GM18498 (cell line): ENCODE measurements at regions not wholly inside any gene's neighbourhood (a gene's known extent, or its start where the extent isn't known, plus 50 kb on each side); places are given as distances from the start of the nearest gene placed in this dataset.
A peak's percentile ranks its signal among the peaks of the same experiment; 100 is the strongest.

ENCODE experiments used
- ATAC-seq: cut with Tn5 transposase; IDR thresholded peaks from one replicate; pipeline ENCODE4 v1.9.1; 2021; ENCODE audit warnings: mild to moderate bottlenecking, moderate library complexity; ENCODE audit not compliant: unreplicated experiment

DNA sequence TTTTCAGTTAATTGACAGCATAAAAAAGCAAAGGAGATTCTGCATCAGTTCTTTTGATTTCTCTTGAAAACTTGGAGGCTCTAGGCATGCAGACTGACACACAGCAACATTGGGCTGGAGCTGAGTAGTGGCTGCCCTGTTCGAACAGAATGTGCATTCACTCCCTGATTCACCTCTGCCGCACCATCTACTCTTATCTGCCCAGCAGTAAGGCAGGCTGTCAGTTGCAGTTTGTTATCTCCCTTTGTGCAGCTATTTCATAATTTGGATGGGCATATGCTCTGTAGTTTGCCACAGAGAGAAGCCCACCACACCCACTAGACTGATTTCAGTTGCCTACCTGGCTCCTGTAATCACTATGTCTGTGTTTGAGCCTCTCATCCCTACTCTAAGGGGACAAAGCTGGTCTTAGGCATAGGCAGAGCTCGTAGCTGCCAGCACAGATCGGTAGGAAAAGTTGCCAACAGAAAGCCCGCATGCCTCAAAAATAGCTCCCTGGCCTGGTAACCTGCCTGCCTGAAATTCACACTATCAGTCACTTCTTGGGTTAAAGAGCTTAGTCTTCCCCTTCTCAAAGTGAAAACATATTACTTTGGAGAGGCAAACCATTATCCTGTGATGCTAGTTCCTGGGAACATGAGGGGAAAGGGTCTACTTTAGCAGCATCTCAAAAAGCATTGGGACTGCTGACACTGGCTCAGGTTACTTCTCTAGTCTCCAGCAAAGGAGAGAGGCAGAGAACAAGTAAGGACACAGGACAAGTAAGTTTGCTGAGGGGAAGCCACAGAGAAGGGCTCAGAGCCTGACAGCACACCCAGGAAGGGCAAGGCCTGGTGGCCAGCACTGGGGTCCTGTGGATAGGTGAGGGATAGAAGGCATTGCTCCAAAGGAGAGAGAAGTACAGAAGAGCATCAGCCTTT, 75.9 kb upstream of the TMEM164 start:
- ATAC-seq = no peak

DNA sequence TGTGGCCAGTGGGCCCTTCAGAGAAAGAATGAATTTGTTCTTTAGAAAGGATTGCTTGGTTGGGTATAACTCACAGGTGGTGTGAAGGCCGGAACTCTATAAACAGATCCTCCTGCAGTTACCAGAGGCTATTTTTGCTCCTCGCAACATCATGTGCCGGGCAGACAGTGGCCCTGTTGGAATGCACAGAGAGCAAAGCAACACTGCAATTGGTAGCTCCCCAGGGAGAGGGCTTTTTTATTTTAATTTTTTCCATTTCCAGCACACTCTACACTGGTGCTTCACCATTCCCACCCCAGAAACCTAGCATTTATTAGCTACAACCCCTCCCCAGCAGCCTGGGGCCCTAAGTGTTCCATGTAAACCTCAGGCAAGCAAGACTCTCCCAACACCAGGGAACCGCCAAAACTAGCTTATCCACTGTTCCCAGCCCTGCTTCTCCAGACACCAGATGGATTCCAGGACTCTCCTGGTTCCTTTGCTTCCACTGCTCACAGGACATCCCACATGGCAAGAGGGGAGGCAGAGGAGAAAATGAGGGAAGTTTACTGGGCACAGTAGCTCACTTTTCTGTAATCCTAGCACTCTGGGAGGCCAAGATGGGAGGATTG, 75.1 kb upstream of the TMEM164 start:
- no peak for ATAC-seq

DNA sequence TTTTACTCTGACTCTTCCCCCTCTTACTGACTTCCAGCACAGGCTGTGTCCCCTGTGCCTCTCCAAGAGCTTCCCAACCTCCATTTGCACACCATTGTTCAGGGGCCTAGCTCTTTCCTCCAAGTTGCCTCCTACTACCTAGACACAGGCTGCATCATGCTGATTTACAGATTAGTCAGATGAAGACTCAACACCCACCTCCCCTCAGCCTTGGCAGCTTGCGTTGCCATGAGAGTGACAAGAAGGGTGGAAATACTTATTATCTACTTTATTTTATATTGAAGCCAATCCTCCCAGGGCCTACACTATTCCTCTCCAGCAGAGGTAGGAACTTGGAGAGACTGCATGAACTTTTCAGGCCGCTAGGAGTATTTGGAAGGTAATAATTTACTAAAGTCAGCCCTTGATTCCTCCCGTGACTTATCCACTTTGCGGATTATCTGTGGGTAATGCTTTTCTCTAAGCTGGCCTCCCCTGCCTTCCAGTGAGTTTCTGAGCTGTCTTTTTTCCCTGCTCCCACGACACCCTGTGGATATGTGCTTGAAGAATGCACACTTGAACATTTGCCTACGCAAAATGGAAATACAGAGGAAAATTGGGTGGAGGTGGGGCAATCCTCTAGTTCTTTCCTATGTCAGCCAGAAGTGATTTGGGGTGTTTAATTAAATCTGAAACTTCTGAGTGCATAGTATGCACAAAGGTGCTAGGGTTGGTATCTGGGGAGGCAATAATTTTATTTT, 74.1 kb upstream of the TMEM164 start:
- no peak for ATAC-seq

DNA sequence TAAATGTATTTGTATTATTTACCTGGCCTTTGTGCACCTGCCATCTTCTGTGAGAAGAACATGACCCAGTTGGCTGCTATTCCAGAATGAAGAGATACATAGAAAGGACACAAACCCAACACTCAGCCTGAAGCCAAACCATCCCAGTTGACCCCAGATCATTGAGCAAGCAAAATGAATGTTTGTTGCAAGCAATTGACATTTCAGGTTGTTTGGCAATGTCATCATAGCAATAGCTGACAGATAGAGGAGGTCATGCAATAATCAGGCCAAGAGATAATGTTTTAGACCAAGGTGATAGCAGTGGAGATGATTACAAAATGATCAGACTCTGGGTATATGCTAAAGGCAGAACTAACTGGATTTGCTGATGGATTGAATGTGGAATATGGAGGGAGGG, 71.2 kb upstream of the TMEM164 start:
- no peak for ATAC-seq

DNA sequence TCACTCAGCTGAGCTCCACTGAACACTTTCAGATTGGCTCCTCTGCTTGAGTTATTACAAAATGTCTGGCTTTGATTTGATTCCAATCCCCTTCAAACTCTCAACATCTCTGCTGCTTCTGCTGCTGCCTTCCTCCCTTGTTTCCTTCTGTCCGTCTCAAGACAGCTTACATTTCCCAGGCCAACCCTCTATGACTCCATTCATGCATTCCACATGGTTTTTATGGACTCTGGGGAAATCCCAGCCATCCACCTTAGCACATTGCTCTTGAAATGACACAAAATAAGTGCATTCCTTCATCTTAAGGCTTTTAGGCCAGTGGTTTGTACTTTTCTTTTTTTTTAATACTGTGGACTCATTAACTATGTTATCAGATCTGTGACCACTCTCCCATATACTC, 68.5 kb upstream of the TMEM164 start:
- no peak for ATAC-seq

DNA sequence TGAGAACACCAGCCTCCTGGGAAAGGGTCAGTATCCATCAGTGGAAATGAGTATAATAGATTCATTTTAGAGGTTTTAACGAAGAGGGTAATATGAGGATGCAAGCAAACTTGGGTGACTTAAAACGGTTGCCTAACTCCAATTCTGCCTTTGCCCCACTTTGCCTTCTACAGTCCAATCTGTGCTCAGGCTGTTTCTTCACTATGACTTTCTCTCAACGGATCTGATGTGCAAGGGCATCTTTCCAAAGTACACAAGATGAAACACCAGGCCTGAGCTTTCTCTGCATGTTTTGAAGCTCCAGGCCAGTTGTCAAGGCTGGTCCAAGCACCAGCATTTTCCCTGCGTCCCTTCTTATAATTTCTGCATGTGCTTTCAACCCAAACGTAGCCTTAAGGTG, 68.0 kb upstream of the TMEM164 start:
- ATAC-seq = no peak

DNA sequence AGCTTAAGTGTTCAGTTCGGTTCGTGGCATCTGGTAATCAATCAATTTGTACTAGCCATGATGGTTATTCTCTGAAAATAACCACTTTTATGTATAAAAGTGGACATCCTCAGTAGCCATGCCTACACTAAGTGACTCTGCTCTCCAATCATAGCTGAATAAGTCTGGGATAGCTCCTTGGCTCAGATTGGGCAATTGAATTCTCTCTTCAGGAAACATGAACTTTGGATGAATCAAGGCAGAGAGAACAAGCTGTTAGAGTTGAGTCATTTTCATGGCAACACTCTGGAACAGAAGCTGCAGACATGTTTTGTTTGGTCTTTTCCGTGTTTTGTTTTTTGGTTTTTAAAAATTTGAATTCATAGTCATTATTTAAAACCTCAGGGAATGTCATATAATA, 66.8 kb upstream of the TMEM164 start:
- no peak for ATAC-seq

DNA sequence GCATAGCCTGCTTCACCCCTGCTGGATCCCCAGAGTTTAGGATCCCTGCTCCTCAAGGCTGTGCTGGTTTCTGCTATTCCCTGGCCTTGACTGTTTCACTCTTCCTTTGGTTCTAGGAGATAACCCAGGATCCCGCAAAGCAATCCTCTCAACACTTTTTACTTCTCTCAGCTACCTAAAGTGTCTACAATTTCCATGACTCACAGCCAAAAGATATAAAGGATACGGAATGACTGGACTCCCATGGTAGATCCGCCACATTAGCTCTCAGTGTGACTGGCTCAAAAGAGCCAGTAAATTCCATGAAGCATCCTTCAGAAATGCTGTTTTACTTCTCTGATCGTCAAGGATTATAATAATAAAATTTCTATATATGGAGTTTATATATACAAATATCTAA, 66.3 kb upstream of the TMEM164 start:
- no peak for ATAC-seq

DNA sequence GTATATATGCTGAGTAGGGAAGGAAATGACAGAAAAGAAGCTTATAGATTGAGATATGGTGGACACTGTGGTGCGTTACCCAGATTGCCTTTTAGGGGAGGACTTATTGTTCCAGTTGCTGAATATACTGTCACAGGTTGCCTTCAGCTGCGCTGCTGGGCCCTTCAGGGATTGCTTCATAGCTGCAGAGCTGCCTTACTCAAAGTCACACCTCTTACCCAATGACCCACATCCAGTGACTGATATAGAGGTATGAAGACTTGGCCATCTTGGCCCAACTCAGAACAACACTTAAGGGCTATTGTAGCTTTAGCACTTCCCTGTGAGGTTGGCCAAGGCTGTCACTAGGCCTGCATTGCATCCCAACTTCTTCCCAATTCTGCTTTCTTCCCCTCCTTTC, 63.4 kb upstream of the TMEM164 start:
- ATAC-seq = no peak

DNA sequence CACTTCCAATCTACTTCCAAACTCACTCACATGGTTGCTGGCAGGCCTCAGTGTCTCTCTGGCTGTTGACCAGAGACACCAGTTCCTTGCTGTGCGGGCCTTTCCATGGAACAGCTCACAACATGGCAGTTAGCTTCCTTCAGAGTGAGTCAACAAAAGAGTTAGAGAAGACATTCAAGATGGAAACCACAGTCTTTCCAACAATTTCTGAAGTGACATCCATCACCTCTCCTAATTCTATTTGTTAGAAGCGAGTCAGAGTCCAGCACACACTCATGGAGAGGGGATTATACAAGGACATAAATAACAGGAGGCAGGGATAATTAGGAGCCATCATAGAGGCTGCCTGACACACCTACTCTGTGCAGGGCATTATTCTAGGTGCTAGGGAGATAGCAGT, 62.5 kb upstream of the TMEM164 start:
- no peak for ATAC-seq

DNA sequence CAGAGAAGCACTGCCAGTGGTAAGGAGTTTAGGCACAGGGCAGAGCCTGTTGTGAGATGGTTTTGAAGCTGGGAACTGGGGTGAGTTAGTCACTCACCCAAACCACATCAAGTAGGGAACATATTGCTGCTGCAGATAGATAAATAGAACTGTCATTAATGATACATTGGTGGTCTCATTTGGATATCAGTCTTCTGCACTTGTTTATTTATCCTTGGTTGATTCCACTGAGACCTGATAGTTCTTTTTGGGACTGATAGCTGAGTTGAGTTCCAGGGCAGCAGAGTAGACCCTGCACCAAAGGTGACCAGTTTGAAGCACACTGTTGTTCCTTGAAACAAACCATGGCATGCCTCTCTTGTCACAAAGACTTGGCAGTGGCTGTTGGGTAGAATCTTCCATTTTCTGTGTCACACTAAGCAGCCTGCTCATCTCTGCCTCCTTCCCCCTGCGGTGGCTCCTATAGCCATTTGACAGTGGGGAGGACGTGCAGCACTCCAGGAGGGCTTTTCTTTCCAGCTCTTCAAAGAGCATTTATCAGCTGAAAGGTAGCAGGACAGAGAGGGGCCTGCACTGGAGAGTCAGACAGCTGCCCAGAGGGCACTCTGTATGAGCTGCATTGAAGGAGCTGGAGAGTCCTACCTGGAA, 59.7 kb upstream of the TMEM164 start:
- ATAC-seq = no peak

DNA sequence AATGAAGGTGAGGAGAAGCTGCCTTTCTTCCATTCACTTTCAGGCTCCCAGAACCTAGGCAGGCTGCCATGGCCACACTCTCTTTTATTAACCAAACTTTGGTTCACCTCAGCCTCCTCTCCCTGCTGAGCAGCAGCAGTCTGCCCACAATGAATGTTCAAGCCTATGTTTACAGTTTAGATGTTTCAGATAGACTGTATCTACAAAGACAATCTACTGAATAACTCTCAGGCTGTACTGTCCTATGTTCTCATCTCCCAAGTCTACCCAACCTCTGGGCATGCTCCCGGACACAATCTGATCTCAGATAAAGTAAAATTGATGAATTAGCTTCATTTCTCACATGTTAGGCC, 59.2 kb upstream of the TMEM164 start:
- ATAC-seq = no peak

DNA sequence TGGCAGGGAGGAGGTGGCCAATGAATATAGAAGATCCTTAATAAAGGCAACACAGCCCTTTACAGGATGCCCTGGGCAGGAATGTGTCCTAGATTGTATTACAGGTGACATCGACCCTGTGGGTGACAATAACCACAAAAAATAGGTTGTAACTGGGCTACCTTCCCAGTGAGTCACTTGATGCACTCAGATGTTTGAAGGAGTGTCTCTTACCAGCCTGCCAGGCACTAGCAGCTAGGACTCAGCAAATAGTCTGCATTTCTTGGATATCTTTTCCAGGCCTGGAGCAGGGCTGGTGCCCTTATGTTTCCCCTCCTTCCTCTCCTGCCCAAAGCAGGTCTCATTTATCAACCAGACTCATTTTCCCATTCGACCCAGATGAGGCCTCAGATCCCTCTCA, 50.9 kb upstream of the TMEM164 start:
- ATAC-seq = no peak

DNA sequence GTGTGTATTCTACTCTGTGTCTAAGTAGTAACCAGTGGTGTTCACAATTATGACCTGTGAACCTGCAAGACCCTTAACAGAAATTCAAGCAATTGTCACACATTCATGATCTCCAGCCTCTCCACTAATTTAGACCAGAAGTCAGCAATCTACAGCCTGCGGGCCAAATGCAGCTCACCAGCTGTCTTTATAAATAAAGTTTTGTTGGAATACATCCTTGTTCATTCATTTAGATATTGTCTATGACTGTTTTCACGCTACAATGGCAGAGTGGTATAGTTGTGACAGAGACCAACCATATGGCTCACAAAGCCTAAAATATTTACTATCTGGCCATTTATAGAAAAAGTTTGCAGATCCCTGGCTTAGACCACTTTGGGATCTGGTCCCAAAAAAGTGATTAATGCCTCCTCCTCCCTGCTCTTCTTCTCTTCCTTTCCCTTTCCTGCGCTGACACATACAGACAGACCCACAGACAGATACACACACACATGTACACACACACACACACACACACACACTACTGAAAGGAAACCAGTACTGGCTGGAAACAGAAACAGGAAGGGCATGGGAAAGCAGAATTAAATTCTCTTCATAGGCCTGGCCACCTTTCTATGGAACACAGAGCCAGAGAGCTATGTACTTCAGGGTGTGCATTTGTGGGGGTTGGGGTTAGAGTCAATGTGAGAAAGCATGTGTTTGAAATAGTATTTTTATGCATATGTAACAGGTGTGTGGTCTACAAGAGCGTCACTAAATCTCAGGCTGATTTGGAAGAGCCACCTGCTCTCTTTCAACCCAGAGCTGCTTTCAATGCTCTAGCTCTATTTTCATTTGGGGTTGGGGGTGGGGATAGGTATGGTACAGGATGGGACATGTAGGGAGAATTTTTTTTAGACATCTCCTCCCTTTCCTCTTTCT, 49.7 kb upstream of the TMEM164 start:
- peak; percentile 92 for ATAC-seq
